ENCODE measurements at regions not wholly inside any gene's neighbourhood (a gene's known extent, or its start where the extent isn't known, plus 50 kb on each side); places are given as distances from the start of the nearest gene placed in this dataset.

DNA sequence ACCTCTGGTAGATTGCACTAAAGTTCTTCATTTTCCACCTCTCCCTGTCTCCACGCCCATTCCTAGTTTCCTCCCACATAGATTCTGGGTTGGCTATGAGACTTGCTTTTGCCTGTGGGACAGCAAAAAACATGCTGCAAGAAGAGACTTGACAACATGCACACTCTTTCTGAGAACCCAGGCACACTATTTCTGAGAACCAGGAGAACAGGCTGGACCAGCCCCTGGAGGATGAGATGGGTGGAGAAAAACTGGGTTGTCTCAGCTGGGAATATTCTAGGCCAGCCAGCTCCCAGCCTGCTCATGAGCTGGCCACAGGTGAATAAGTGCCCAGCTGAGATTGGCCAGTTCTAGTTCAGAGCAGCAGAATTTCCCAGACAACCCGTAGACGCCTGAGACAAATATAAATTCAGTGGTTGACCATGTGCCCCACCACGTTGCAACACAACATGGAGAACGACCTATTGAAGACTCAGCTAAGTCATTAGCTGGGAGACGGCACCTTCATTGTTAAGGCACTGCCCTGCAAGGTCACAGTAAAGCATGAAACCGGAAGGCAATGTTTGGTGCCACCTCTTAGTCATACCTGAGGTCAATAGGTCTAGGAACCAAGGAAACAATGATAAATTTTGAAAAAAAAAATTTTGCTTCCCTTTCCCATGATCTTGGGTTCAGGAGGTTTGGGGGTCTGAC, 92.7 kb upstream of the AKR1E2 start:
- H3K9me3 ChIP-seq = no peaks in the 10 kb centered on the region
- H3K27me3 ChIP-seq = no peaks in the 10 kb centered on the region
- intact Hi-C loops (cut with DNase I) = no loop called here
- 88 to 94% (median 91%) methylated on average over 7 of the region's 7 CpGs for WGBS, 3 donors
- H3K36me3 ChIP-seq = no peaks in the 10 kb centered on the region
- H3K4me1 ChIP-seq (ENCODE audit: insufficient read depth) = no peaks in the 10 kb centered on the region
- H3K27ac ChIP-seq = no peak overlapping the region
- TF ChIP-seq CTCF (IDR thresholded peaks at IDR 0.05) (no peak), EP300 (IDR thresholded peaks at IDR 0.05) (no peak), POLR2A (IDR thresholded peaks at IDR 0.05) (no peak)
- no peak for DNase-seq
- no peak overlapping the region for H3K4me3 ChIP-seq

DNA sequence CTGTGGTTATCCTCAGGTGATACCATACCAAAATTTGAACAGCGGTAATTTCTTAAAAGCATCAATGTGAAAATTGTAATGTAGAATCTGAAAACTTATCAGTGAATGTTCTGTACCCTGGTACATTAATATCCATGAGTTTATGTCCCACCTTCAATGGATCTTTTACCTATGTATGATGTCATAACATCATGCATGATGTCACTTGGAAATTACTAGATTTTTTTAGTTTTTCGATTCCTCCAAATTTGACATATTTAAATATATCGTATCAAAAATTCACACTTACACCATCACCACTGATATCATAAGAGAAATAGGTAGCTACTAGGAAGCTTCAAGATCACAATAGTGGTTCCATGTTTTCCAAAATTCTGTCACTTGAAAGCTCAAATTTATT, 95.0 kb upstream of the AKR1E2 start:
- no peaks in the 10 kb centered on the region for H3K4me1 ChIP-seq (ENCODE audit: insufficient read depth)
- H3K4me3 ChIP-seq = no peak overlapping the region
- H3K27me3 ChIP-seq = no peaks in the 10 kb centered on the region
- no peaks in the 10 kb centered on the region for H3K36me3 ChIP-seq
- TF ChIP-seq EP300 (IDR thresholded peaks at IDR 0.05) (no peak), POLR2A (IDR thresholded peaks at IDR 0.05) (no peak), CTCF (IDR thresholded peaks at IDR 0.05) (no peak)
- 97 to 99% (median 98%) methylated on average over 3 of the region's 3 CpGs for WGBS, 3 donors
- no peaks in the 10 kb centered on the region for H3K9me3 ChIP-seq
- H3K27ac ChIP-seq = no peak overlapping the region
- no peak for DNase-seq
- intact Hi-C loops (cut with DNase I) = no loop called here

GRCh38 chr10:4725917-4726606, 99.9 kb upstream of the AKR1E2 start:
- WGBS, 3 donors = 28 to 46% (median 34%) methylated on average over 4 of the region's 4 CpGs
- no peaks in the 10 kb centered on the region for H3K9me3 ChIP-seq
- TF ChIP-seq EP300 (IDR thresholded peaks at IDR 0.05) (no peak), CTCF (IDR thresholded peaks at IDR 0.05) (no peak), POLR2A (IDR thresholded peaks at IDR 0.05) (no peak)
- H3K27me3 ChIP-seq = no peaks in the 10 kb centered on the region
- DNase-seq = no peak
- no peak overlapping the region for H3K4me3 ChIP-seq
- no peak overlapping the region for H3K27ac ChIP-seq
- H3K36me3 ChIP-seq = no peaks in the 10 kb centered on the region
- no peaks in the 10 kb centered on the region for H3K4me1 ChIP-seq (ENCODE audit: insufficient read depth)
- intact Hi-C loops (cut with DNase I) = no loop called here

DNA sequence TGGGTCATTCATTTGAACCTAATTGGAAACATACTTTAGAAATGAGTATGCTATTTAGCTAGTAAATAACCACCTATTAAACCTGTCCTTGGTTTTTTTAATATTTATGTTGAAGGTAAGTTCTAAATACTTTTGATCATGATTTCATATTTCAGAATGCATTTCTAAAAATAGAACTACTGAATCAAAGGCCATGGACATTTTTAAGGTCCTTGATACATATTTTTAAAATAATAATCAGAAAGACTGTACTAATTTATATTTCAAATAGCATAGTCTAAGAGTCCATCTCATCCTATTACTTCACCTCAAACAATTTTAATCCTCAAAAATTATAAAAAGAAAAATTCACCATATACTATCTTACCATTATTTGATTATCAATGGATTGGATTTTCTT, 102.1 kb upstream of the AKR1E2 start:
- Histone ChIP-seq H3K4me3 (no peak overlapping the region), H3K4me1 (ENCODE audit: insufficient read depth) (no peaks in the 10 kb centered on the region), H3K36me3 (no peaks in the 10 kb centered on the region), H3K27me3 (no peaks in the 10 kb centered on the region), H3K27ac (no peak overlapping the region), H3K9me3 (no peaks in the 10 kb centered on the region)
- TF ChIP-seq EP300 (IDR thresholded peaks at IDR 0.05) = no peak
- TF ChIP-seq POLR2A (IDR thresholded peaks at IDR 0.05) = no peak
- TF ChIP-seq CTCF (IDR thresholded peaks at IDR 0.05) = no peak
- intact Hi-C loops (cut with DNase I) = no loop called here
- no peak for DNase-seq
